CD14-positive monocyte (primary cell): ENCODE measurements at regions not wholly inside any gene's neighbourhood (a gene's known extent, or its start where the extent isn't known, plus 50 kb on each side); places are given as distances from the start of the nearest gene placed in this dataset.

Experiments
- DNase-seq, 3 donors: peaks; one replicate each; pipeline ENCODE4 v3.0.0-alpha.2; 2011 to 2022
- H2AFZ ChIP-seq: 2 replicates; pipeline ENCODE4 v1.6.0; 2012; ENCODE audit warnings: mild to moderate bottlenecking, low read depth, low read length, inconsistent platforms; ENCODE audit not compliant: insufficient read depth, poor library complexity, severe bottlenecking
- H3K27ac ChIP-seq, 2 donors: 1 replicate in 1 of 2; 2 replicates in 1 of 2; pipeline ENCODE4 v1.5.1; 2012 to 2013; ENCODE audit warnings: low read length in 2 of 2, control low read depth in 1 of 2, inconsistent platforms in 1 of 2, low read depth in 1 of 2, mild to moderate bottlenecking in 1 of 2
- H3K27me3 ChIP-seq, 2 donors: one replicate each; pipeline versions ENCODE4 v1.6.0 to v1.6.1; 2011 to 2013; ENCODE audit warnings: low read length in 2 of 2; ENCODE audit not compliant: control insufficient read depth in 2 of 2, insufficient read depth in 2 of 2
- H3K36me3 ChIP-seq, 2 donors: replicated peaks in 1 of 2; 1 replicate in 1 of 2; 2 replicates in 1 of 2; pipeline versions ENCODE4 v1.5.1 to v1.6.1; 2012 to 2013; ENCODE audit warnings: low read length in 2 of 2, control low read depth in 1 of 2, inconsistent platforms in 1 of 2, mild to moderate bottlenecking in 1 of 2; ENCODE audit not compliant: insufficient read depth in 2 of 2, control insufficient read depth in 1 of 2
- H3K4me1 ChIP-seq, 2 donors: 1 replicate in 1 of 2; 2 replicates in 1 of 2; pipeline versions ENCODE4 v1.5.1 to v1.6.1; 2012 to 2013; ENCODE audit warnings: low read length in 2 of 2, control low read depth in 1 of 2, inconsistent platforms in 1 of 2, mild to moderate bottlenecking in 1 of 2, moderate library complexity in 1 of 2; ENCODE audit not compliant: insufficient read depth in 2 of 2, control insufficient read depth in 1 of 2
- H3K4me2 ChIP-seq: replicated peaks from 2 replicates; pipeline ENCODE3; 2012; ENCODE audit warnings: low read length, moderate library complexity, mild to moderate bottlenecking; ENCODE audit not compliant: poor library complexity, severe bottlenecking; ENCODE audit errors: extremely low read depth
- H3K4me3 ChIP-seq, 3 experiments: fragments of 200-600 bp in 1 of 3; sonication (generic) in 1 of 3; replicated peaks in 1 of 3; 1 replicate in 2 of 3; 2 replicates in 1 of 3; pipeline ENCODE4 v1.5.1; 2011 to 2013; ENCODE audit warnings: low read length in 3 of 3, mild to moderate bottlenecking in 3 of 3, control low read depth in 2 of 3, low read depth in 2 of 3, inconsistent platforms in 1 of 3, moderate library complexity in 1 of 3
- H3K79me2 ChIP-seq: 2 replicates; pipeline ENCODE4 v1.6.0; 2012; ENCODE audit warnings: mild to moderate bottlenecking, control low read depth, inconsistent platforms, low read length, moderate library complexity; ENCODE audit not compliant: insufficient read depth
- H3K9ac ChIP-seq: 2 replicates; pipeline ENCODE4 v1.6.0; 2017; ENCODE audit warnings: low read length, mild to moderate bottlenecking; ENCODE audit not compliant: insufficient read depth, poor library complexity, severe bottlenecking
- H3K9me3 ChIP-seq, 2 donors: replicated peaks in 1 of 2; 1 replicate in 1 of 2; 2 replicates in 1 of 2; pipeline versions ENCODE4 v1.5.1 to v1.6.1; 2012 to 2013; ENCODE audit warnings: low read length in 2 of 2, control low read depth in 1 of 2; ENCODE audit not compliant: control insufficient read depth in 1 of 2, insufficient read depth in 1 of 2
- H4K20me1 ChIP-seq: 2 replicates; pipeline ENCODE4 v1.6.0; 2012; ENCODE audit warnings: mild to moderate bottlenecking, low read length, control low read depth, moderate library complexity; ENCODE audit not compliant: insufficient read depth
- H3K27ac Mint-ChIP-seq, 7 donors: one replicate each; pipeline ENCODE4 v1.8.0; 2020; ENCODE audit warnings: mild to moderate bottlenecking in 7 of 7, mixed read lengths in 7 of 7, moderate library complexity in 6 of 7, inconsistent platforms in 2 of 7
- H3K27me3 Mint-ChIP-seq, 3 donors: one replicate each; pipeline ENCODE4 v1.8.0; 2021 to 2022; ENCODE audit warnings: low read depth in 3 of 3, mild to moderate bottlenecking in 3 of 3, mixed read lengths in 3 of 3, moderate library complexity in 3 of 3, inconsistent platforms in 1 of 3
- H3K36me3 Mint-ChIP-seq, 2 donors: one replicate each; pipeline ENCODE4 v1.8.0; 2020; ENCODE audit warnings: mixed read lengths in 2 of 2, inconsistent platforms in 1 of 2, mild to moderate bottlenecking in 1 of 2
- H3K4me1 Mint-ChIP-seq: one replicate; pipeline ENCODE4 v1.8.0; 2020; ENCODE audit warnings: mild to moderate bottlenecking, mixed read lengths
- H3K4me3 Mint-ChIP-seq, 2 donors: one replicate each; pipeline ENCODE4 v1.8.0; 2020; ENCODE audit warnings: mild to moderate bottlenecking in 2 of 2, mixed read lengths in 2 of 2, moderate library complexity in 1 of 2
- H3K9me3 Mint-ChIP-seq, 7 donors: one replicate each; pipeline ENCODE4 v1.8.0; 2020 to 2022; ENCODE audit warnings: mixed read lengths in 7 of 7, mild to moderate bottlenecking in 6 of 7, moderate library complexity in 6 of 7, inconsistent platforms in 2 of 7
- CTCF ChIP-seq: fragments of 200-600 bp; IDR thresholded peaks from one replicate; pipeline ENCODE4 v1.8.0; 2022; ENCODE audit warnings: antibody characterized with exemption, mild to moderate bottlenecking
- WGBS: methylation state at CpG from one replicate; pipeline ENCODE4 v1.1.5; 2013; ENCODE audit warnings: missing lambda C conversion rate; ENCODE audit not compliant: insufficient coverage; 5-methylcytosine and 5-hydroxymethylcytosine counted together
- intact Hi-C, 2 donors: fragments of 100-400 bp; cut with micrococcal nuclease; formaldehyde crosslinking; loops; one replicate each; pipeline versions ENCODE4 v1.15.0 to v1.15.1; 2023

GRCh38 chr14:96702831-96703230 is 94.4 kb upstream of the VRK1 start:
- peaks cover 5% of the 10 kb centered on the region for H3K4me1 Mint-ChIP-seq
- no peak overlapping the region for H3K9ac ChIP-seq
- 82% methylated on average over 6 of the region's 6 CpGs for WGBS

GRCh38 chr14:96705422-96706092 is 91.6 kb upstream of the VRK1 start:
- DNase-seq = peak in 1 of 3 donors; percentile 7
- no peaks in the 10 kb centered on the region for H3K36me3 Mint-ChIP-seq
- no peaks in the 10 kb centered on the region for H3K4me1 ChIP-seq
- H3K9me3 Mint-ChIP-seq = peaks cover 0 to 2% (median 0%) of the 10 kb centered on the region in 7 donors
- no peak overlapping the region for H3K27ac ChIP-seq
- peaks cover 2 to 11% (median 2%) of the 10 kb centered on the region in 3 donors for H3K27me3 Mint-ChIP-seq
- peak overlapping the region in 1 of 2 donors; percentile 2 for H3K4me3 Mint-ChIP-seq
- no peak overlapping the region for H2AFZ ChIP-seq
- H3K9ac ChIP-seq = no peak overlapping the region
- no peak overlapping the region for H3K4me3 ChIP-seq
- WGBS = 90% methylated on average over 4 of the region's 10 CpGs
- peaks cover 5% of the 10 kb centered on the region for H3K4me1 Mint-ChIP-seq
- no peak for TF ChIP-seq CTCF
- no peaks in the 10 kb centered on the region for H4K20me1 ChIP-seq
- H3K79me2 ChIP-seq = no peaks in the 10 kb centered on the region
- no peaks in the 10 kb centered on the region for H3K36me3 ChIP-seq
- no peaks in the 10 kb centered on the region for H3K27me3 ChIP-seq
- H3K9me3 ChIP-seq = no peaks in the 10 kb centered on the region
- no peak overlapping the region for H3K27ac Mint-ChIP-seq
- intact Hi-C loops = no loop called here
- no peak overlapping the region for H3K4me2 ChIP-seq

More at GRCh38 chr14:96702831-96703230, 94.4 kb upstream of the VRK1 start:
- intact Hi-C loops = no loop called here
- no peaks in the 10 kb centered on the region for H3K4me1 ChIP-seq
- TF ChIP-seq CTCF = no peak
- Mint-ChIP-seq H3K27ac (no peak overlapping the region), H3K27me3 (peaks cover 2 to 12% (median 4%) of the 10 kb centered on the region in 3 donors), H3K9me3 (peaks cover 0 to 2% (median 0%) of the 10 kb centered on the region in 7 donors), H3K4me3 (no peak overlapping the region), H3K36me3 (no peaks in the 10 kb centered on the region)
- no peak for DNase-seq
- H3K4me2 ChIP-seq = no peak overlapping the region
- H2AFZ ChIP-seq = no peak overlapping the region
- H3K4me3 ChIP-seq = no peak overlapping the region
- no peaks in the 10 kb centered on the region for H4K20me1 ChIP-seq
- H3K36me3 ChIP-seq = no peaks in the 10 kb centered on the region
- no peaks in the 10 kb centered on the region for H3K79me2 ChIP-seq
- no peaks in the 10 kb centered on the region for H3K9me3 ChIP-seq
- no peaks in the 10 kb centered on the region for H3K27me3 ChIP-seq
- no peak overlapping the region for H3K27ac ChIP-seq
